Panc1 (cell line): ENCODE measurements at regions not wholly inside any gene's neighbourhood (a gene's known extent, or its start where the extent isn't known, plus 50 kb on each side); places are given as distances from the start of the nearest gene placed in this dataset.

Experiments
- ATAC-seq: fragments of 200-7000 bp; cut with Tn5 transposase; 2 replicates; pipeline ENCODE4 v1.9.1; 2020; ENCODE audit warnings: mild to moderate bottlenecking, moderate library complexity
- BruUV-seq: library from RNA; stranded (reverse); fragments of 400-500 nt; replicated peaks from 2 replicates; lab custom pipeline; 2021; lab: Mats Ljungman, UMichigan
- CTCF ChIA-PET: fragments of 300-600 bp; sonication (Branson Sonifier 250); formaldehyde crosslinking; loops from one replicate; lab custom pipeline; 2022; ENCODE audit warnings: antibody characterized with exemption; lab: Charles Lee
- POLR2A ChIA-PET: fragments of 300-600 bp; sonication (Branson Sonifier 250); formaldehyde crosslinking; loops from one replicate; lab custom pipeline; 2022; ENCODE audit warnings: antibody characterized with exemption; lab: Charles Lee
- DNase-seq: peaks from one replicate; pipeline ENCODE4 v3.0.0-alpha.2; 2010; ENCODE audit warnings: low read depth, low spot score
- H3K27ac ChIP-seq: 2 replicates; pipeline ENCODE4 v1.5.1; 2011; ENCODE audit warnings: mild to moderate bottlenecking, low read length, inconsistent platforms
- H3K27me3 ChIP-seq: fragments of 200-500 bp; sonication (Bioruptor generic); 2 replicates; pipeline ENCODE4 v1.6.0; 2014; ENCODE audit warnings: low read length, inconsistent platforms; ENCODE audit not compliant: control insufficient read depth, insufficient read depth
- H3K36me3 ChIP-seq: fragments of 200-500 bp; sonication (Bioruptor generic); 2 replicates; pipeline ENCODE4 v1.5.1; 2014; ENCODE audit warnings: inconsistent platforms, mild to moderate bottlenecking, low read length, moderate library complexity; ENCODE audit not compliant: control insufficient read depth, insufficient read depth
- H3K4me1 ChIP-seq: 2 replicates; pipeline ENCODE4 v1.5.1; 2011; ENCODE audit warnings: inconsistent platforms, mild to moderate bottlenecking, low read length, moderate library complexity; ENCODE audit not compliant: control insufficient read depth, insufficient read depth
- H3K4me3 ChIP-seq, 2 experiments: 2 replicates each; pipeline ENCODE4 v1.5.1; 2011 to 2012; ENCODE audit warnings: low read depth in 2 of 2, low read length in 2 of 2, mild to moderate bottlenecking in 2 of 2, inconsistent platforms in 1 of 2, moderate library complexity in 1 of 2
- H3K9me3 ChIP-seq: fragments of 200-500 bp; sonication (Bioruptor generic); 2 replicates; pipeline ENCODE4 v1.5.1; 2014; ENCODE audit warnings: low read depth, mild to moderate bottlenecking, inconsistent platforms, low read length, moderate library complexity; ENCODE audit not compliant: control insufficient read depth, insufficient read depth
- POLR2AphosphoS5 ChIP-seq: IDR thresholded peaks from 2 replicates; pipeline ENCODE4 v1.6.1; 2012; ENCODE audit warnings: mild to moderate bottlenecking, low read depth, low read length, moderate library complexity
- SIN3A ChIP-seq: IDR thresholded peaks from 2 replicates; pipeline ENCODE4 v1.6.1; 2012; ENCODE audit warnings: low read depth, mild to moderate bottlenecking, low read length, moderate library complexity, borderline replicate concordance; ENCODE audit not compliant: insufficient read depth
- TCF7L2 ChIP-seq: IDR thresholded peaks from 2 replicates; pipeline ENCODE4 v1.6.1; 2011; ENCODE audit warnings: mild to moderate bottlenecking, low read depth, low read length, inconsistent platforms
- in situ Hi-C: cut with HindIII; loops from 2 replicates; pipeline ENCODE4 v1.10.0; 2016; ENCODE audit warnings: low sequenced_read_pairs, low pct_unique_long_range_greater_than_20kb
- intact Hi-C: fragments of 100-400 bp; cut with micrococcal nuclease; formaldehyde crosslinking; loops from one replicate; pipeline ENCODE4 v1.10.0; 2022; ENCODE audit not compliant: unreplicated experiment
- TF ChIP-seq, protein P1 (sequence below): fragments of 450-650 bp; IDR thresholded peaks from 2 replicates; pipeline ENCODE4 v1.5.1; 2017; ENCODE audit warnings: mild to moderate bottlenecking
- TF ChIP-seq, protein P2 (sequence below), 2 experiments: IDR thresholded peaks; 2 replicates each; pipeline ENCODE4 v1.6.1; 2011 to 2012; ENCODE audit warnings: low read depth in 2 of 2, control low read depth in 1 of 2, low read length in 1 of 2, mild to moderate bottlenecking in 1 of 2, moderate library complexity in 1 of 2; ENCODE audit not compliant: insufficient read depth in 1 of 2

DNA sequence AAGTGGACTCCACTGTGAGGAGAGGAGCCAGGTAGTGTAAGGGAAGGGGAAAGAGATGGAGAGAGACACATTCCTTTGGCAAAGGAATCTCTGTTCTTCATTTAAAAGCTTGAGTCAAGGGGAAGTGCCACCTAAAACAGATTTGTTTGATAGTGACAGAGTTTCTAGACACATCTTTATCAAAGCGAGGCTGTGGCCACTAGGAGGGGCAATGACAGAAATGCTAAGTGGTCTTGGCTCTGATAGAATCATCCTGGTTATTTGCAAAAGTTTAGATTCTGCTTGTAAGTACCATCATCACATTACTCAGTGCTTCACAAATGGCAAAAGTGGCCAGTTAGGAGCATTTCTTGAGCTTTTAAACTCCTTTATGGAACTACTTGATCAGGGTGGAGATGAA, 261.4 kb downstream of the CNTN3 start:
- ChIA-PET POLR2A (no interaction called here), CTCF (no interaction called here)

DNA sequence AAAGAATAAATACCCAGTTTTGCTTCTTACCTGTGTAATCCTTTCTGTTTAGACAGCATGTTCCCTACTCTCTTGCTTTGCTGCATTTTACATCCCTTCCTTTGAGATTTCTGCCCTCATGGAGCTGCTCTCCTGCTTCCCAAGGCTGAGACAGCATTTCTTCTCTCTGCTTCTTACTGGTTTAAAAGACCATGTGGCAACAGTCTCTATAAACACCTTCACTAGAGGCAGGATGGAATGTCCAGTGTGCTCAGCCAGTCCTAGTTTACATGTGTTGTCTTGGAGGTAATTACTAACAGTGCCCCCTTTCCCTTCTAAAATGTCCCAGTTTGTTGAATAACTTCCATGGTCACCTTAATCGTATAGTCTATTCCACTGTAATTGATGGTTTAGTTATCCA, 262.3 kb downstream of the CNTN3 start:
- Histone ChIP-seq H3K27ac (no peak overlapping the region), H3K9me3 (no peaks in the 10 kb centered on the region), H3K4me1 (no peaks in the 10 kb centered on the region), H3K27me3 (no peaks in the 10 kb centered on the region), H3K4me3 (no peak overlapping the region), H3K36me3 (no peaks in the 10 kb centered on the region)
- TF ChIP-seq SIN3A (no peak), POLR2AphosphoS5 (no peak), TCF7L2 (no peak)
- TF ChIP-seq, protein P1, sequence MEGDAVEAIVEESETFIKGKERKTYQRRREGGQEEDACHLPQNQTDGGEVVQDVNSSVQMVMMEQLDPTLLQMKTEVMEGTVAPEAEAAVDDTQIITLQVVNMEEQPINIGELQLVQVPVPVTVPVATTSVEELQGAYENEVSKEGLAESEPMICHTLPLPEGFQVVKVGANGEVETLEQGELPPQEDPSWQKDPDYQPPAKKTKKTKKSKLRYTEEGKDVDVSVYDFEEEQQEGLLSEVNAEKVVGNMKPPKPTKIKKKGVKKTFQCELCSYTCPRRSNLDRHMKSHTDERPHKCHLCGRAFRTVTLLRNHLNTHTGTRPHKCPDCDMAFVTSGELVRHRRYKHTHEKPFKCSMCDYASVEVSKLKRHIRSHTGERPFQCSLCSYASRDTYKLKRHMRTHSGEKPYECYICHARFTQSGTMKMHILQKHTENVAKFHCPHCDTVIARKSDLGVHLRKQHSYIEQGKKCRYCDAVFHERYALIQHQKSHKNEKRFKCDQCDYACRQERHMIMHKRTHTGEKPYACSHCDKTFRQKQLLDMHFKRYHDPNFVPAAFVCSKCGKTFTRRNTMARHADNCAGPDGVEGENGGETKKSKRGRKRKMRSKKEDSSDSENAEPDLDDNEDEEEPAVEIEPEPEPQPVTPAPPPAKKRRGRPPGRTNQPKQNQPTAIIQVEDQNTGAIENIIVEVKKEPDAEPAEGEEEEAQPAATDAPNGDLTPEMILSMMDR = no peak
- TF ChIP-seq, protein P2, sequence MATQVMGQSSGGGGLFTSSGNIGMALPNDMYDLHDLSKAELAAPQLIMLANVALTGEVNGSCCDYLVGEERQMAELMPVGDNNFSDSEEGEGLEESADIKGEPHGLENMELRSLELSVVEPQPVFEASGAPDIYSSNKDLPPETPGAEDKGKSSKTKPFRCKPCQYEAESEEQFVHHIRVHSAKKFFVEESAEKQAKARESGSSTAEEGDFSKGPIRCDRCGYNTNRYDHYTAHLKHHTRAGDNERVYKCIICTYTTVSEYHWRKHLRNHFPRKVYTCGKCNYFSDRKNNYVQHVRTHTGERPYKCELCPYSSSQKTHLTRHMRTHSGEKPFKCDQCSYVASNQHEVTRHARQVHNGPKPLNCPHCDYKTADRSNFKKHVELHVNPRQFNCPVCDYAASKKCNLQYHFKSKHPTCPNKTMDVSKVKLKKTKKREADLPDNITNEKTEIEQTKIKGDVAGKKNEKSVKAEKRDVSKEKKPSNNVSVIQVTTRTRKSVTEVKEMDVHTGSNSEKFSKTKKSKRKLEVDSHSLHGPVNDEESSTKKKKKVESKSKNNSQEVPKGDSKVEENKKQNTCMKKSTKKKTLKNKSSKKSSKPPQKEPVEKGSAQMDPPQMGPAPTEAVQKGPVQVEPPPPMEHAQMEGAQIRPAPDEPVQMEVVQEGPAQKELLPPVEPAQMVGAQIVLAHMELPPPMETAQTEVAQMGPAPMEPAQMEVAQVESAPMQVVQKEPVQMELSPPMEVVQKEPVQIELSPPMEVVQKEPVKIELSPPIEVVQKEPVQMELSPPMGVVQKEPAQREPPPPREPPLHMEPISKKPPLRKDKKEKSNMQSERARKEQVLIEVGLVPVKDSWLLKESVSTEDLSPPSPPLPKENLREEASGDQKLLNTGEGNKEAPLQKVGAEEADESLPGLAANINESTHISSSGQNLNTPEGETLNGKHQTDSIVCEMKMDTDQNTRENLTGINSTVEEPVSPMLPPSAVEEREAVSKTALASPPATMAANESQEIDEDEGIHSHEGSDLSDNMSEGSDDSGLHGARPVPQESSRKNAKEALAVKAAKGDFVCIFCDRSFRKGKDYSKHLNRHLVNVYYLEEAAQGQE (IDR thresholded peaks at IDR 0.05; ENCODE audit: insufficient read depth in 1 of 2, low read depth in 2 of 2, low read length in 1 of 2) = no peak
- intact Hi-C loops = no loop called here
- no TSS peak for BruUV-seq
- ChIA-PET CTCF (no interaction called here), POLR2A (no interaction called here)
- in situ Hi-C loops = no loop called here
- ATAC-seq (no peak), DNase-seq (no peak)

More for the DNA sequence above, 261.4 kb downstream of the CNTN3 start:
- no peaks in the 10 kb centered on the region for H3K4me1 ChIP-seq
- H3K27ac ChIP-seq = no peak overlapping the region
- H3K27me3 ChIP-seq = no peaks in the 10 kb centered on the region
- no peaks in the 10 kb centered on the region for H3K9me3 ChIP-seq
- in situ Hi-C loops = no loop called here
- intact Hi-C loops = no loop called here
- no peak for TF ChIP-seq SIN3A
- H3K4me3 ChIP-seq = no peak overlapping the region
- H3K36me3 ChIP-seq = no peaks in the 10 kb centered on the region
- no TSS peak for BruUV-seq
- ATAC-seq = no peak
- no peak for DNase-seq

DNA sequence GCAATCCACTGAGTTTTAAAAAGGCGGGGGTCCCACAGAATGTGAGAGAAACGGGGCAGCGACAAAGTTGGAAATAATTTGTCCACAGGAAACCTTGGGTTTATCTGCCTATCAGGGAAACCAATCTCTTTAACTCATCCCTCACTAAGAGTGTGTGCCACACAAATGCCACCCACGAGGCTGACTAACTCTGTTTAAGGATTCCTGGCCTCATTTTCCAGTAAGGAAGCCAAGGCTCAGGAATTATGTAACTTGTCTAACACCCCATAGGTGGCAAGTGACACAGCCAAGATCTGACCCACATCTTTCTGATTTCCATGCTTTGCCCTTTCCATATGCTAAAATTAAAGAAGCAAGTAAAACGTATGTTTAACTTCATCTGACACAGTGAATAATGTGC, 263.2 kb downstream of the CNTN3 start:
- H3K4me3 ChIP-seq = no peak overlapping the region
- CTCF ChIA-PET = no interaction called here
- DNase-seq (no peak), ATAC-seq (no peak)
- no peaks in the 10 kb centered on the region for H3K36me3 ChIP-seq
- in situ Hi-C loops = no loop called here
- intact Hi-C loops = no loop called here
- TF ChIP-seq, protein P2 (IDR thresholded peaks at IDR 0.05; ENCODE audit: insufficient read depth in 1 of 2, low read depth in 2 of 2, low read length in 1 of 2) = no peak
- TF ChIP-seq POLR2AphosphoS5 (no peak), TCF7L2 (no peak), SIN3A (no peak)
- TF ChIP-seq, protein P1 = no peak
- no peak overlapping the region for H3K27ac ChIP-seq
- no peaks in the 10 kb centered on the region for H3K9me3 ChIP-seq
- H3K27me3 ChIP-seq = no peaks in the 10 kb centered on the region
- H3K4me1 ChIP-seq = no peaks in the 10 kb centered on the region
- no TSS peak for BruUV-seq
- POLR2A ChIA-PET = no interaction called here
